GM13977 (cell line): ENCODE measurements at regions not wholly inside any gene's neighbourhood (a gene's known extent, or its start where the extent isn't known, plus 50 kb on each side); places are given as distances from the start of the nearest gene placed in this dataset.

Source experiments
- DNase-seq: peaks from one replicate; pipeline ENCODE4 v3.0.0; 2012; ENCODE audit warnings: low spot score
- in situ Hi-C: fragments of 300-500 bp; cut with MboI; formaldehyde crosslinking; loops from one replicate; pipeline ENCODE4 v1.12.0; 2022; ENCODE audit warnings: low sequenced_read_pairs, low pct_unique_long_range_greater_than_20kb, mixed read lengths, inconsistent platforms; ENCODE audit not compliant: unreplicated experiment
- TF ChIP-seq, protein P1 (sequence below): IDR thresholded peaks from 2 replicates; pipeline ENCODE4 v1.5.1; 2012; ENCODE audit warnings: mild to moderate bottlenecking, control low read depth; ENCODE audit not compliant: insufficient read depth; ENCODE audit errors: extremely low read depth, missing control alignments

DNA sequence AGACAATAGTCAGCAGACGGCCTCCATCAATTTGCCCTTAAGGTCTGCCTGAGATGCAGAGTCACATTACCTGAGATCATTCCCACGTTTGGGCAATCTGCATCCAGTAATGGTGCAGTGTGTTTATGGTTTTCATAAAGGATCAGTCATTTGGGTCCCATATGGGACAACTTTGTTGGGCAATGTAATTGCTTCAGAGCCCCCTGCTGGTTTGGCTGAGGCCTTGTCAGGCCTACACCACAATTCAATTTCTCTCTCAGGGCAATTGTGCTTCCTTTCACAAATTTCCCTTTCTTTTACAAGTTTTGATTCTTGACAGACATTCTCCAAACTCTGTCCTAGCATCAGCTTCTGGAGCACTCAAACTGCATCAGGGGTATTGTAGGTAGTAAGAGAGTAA lies 191.2 kb upstream of the SSTR1 start:
- no peak for DNase-seq
- TF ChIP-seq, protein P1, sequence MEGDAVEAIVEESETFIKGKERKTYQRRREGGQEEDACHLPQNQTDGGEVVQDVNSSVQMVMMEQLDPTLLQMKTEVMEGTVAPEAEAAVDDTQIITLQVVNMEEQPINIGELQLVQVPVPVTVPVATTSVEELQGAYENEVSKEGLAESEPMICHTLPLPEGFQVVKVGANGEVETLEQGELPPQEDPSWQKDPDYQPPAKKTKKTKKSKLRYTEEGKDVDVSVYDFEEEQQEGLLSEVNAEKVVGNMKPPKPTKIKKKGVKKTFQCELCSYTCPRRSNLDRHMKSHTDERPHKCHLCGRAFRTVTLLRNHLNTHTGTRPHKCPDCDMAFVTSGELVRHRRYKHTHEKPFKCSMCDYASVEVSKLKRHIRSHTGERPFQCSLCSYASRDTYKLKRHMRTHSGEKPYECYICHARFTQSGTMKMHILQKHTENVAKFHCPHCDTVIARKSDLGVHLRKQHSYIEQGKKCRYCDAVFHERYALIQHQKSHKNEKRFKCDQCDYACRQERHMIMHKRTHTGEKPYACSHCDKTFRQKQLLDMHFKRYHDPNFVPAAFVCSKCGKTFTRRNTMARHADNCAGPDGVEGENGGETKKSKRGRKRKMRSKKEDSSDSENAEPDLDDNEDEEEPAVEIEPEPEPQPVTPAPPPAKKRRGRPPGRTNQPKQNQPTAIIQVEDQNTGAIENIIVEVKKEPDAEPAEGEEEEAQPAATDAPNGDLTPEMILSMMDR = peak; percentile 18
- in situ Hi-C loops = no loop called here

- no peak for DNase-seq
- TF ChIP-seq, protein P1 = no peak
- in situ Hi-C loops = no loop called here
These were observed 185.8 kb upstream of the SSTR1 start for GRCh38 chr14:38021861-38022260.

DNA sequence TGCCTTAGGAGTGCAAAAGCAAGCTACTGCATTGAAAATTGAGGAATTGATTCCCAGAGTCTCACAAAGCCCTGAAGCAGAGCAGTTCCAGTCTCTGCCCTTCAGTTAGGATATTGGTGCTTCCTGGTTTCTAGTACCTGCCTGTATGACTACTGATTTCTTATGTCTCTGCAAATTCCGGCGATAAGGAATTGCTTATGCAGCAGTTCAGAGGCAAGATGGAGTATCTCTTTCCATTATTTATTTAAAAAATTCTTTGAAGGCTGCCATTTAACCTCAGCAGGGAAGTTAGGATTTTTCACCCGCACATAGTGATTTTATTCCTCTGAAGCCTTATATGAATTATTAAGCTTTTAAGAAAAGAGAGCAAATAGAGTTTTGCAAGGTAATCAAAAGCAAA lies 184.9 kb upstream of the SSTR1 start:
- TF ChIP-seq, protein P1 = no peak
- no peak for DNase-seq
- in situ Hi-C loops = no loop called here

GRCh38 chr14:38038171-38038570 lies 169.5 kb upstream of the SSTR1 start:
- DNase-seq = no peak
- TF ChIP-seq, protein P1 = no peak
- in situ Hi-C loops = no loop called here

DNA sequence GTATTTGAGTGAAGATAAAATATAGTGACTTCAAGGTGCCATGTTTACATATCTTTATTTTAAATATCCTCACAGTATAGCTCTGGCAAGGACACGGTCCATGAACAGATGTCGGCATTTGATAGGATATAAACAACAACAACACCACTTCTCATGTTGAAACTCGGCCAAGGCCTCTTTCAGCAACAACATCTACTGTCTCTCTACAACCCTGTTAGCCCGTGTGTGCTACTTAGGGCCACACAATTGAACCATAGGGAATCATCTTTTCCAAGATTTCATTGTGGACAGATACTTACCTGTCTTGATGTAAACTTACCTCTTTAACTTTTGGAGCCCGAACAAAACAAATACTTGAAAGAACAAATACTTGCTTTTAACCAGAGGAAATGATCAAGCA lies 168.7 kb upstream of the SSTR1 start:
- no peak for DNase-seq
- in situ Hi-C loops = no loop called here
- TF ChIP-seq, protein P1 = no peak

DNA sequence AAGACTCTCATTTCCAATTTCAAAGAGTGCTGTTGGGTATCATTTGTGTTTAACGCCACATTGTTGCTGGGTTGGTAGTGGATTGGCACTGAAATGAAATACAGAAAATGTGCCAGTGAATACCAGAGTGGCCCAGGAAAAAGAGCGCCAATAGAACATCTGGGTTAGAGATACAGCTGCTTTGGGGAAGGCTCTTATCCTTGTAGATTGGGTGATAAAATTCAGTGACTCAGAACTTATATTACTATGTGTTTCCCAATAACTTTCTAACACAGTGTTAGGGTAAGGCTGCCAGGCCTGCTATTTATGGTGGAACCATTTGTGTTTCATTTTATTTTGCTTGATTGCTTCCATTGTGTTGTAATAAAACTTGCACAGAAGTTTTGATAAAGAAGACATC lies 168.2 kb upstream of the SSTR1 start:
- in situ Hi-C loops = no loop called here
- DNase-seq = no peak
- TF ChIP-seq, protein P1 = no peak

- no peak for DNase-seq
- TF ChIP-seq, protein P1 = no peak
- in situ Hi-C loops = no loop called here
These were observed 167.3 kb upstream of the SSTR1 start for GRCh38 chr14:38040411-38040810.
